ENCODE measurements at regions not wholly inside any gene's neighbourhood (a gene's known extent, or its start where the extent isn't known, plus 50 kb on each side); places are given as distances from the start of the nearest gene placed in this dataset.
"Not testable (repeated sequence)": the region's sequence is repeated elsewhere in the genome, so short reads cannot be mapped to it uniquely, and the experiment has no call there.

DNA sequence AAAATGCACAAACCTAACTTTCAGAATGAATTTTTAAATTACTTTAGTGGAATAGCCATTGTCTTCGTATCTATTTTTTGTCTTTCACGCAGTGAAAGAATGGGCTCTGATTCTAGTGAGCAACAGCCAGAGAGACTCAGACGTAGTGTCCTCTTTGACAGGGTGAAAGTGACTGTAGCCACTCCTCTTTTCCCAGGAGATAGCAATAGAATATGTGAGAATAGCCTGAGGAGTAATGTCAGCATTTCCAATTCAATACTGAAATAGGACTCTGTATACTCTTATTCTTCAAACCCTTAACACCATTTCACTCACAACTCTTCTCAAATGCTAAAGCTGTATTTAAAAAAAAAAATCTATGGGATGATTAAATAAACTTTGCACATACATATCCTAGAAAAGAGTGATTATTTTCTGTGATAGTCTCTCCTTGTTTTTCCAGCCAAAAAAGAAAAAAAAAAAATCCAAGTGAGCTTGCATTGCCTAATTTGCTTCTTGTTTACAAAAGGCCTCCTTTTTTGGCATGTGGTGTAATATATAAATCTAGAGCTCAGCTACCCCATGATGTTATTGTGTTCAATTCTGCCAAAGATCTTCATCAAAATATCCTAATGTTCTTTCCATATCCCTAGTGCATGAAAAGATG, 626.1 kb upstream of the SLITRK6 start:
- no peak for DNase-seq (ENCODE audit: low read depth)

DNA sequence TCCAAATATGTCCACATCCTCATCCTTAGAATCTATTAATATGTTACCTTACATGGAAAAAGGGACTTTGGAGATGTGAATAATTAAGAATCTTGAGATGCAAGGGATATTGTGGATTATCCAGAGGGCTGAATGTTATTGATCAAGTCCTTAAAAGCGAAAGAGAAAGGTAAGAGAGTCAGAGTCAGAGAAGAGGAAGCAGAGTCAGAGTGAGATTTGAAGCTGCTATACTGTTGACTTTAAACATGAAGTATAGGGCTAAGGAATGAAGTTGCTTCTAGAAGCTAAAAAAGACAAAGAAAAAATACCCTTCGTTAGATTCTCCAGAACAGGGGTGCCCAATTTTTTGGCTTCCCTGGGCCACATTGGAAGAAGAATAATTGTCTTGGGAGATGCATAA, 627.2 kb upstream of the SLITRK6 start:
- DNase-seq (ENCODE audit: low read depth), result no peak

DNA sequence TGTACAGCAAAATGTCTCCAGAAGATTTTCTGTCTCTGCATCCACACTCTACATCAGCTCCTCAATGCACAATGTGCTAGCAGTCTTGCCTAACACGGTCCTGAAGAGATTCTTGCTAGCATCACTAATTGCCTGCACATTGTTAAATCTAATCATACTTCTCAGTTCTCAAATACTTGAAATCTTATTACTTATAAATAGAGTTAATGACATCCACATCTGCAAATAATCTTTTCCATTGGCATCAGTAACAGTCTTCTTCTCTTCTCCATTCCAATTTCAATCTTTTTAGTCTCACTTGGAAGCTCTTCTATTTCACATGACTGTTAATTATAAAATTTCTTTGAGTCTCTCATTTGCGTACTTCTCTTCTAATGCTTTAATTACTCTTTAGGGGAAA, 630.5 kb upstream of the SLITRK6 start:
- no peak for DNase-seq (ENCODE audit: low read depth)

DNA sequence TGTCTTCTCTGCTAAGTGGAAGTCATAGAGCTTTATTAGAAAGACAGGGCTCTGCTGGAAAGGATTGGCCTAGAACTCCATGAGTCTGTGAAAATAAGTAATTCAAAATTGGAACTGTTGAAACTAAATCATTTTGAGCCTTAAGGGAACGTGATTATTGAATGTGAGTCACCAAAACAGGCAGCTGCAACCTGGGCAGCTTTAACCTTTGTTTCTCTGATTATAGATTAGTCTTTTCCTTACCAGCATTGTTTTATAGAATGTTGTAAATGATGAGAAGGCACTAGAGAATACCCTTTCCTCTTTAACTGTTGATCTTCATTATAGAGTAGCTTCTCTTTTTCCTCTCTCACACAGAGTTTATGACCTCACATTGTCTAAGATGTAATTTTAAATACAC, 638.8 kb upstream of the SLITRK6 start:
- no peak for DNase-seq (ENCODE audit: low read depth)

DNA sequence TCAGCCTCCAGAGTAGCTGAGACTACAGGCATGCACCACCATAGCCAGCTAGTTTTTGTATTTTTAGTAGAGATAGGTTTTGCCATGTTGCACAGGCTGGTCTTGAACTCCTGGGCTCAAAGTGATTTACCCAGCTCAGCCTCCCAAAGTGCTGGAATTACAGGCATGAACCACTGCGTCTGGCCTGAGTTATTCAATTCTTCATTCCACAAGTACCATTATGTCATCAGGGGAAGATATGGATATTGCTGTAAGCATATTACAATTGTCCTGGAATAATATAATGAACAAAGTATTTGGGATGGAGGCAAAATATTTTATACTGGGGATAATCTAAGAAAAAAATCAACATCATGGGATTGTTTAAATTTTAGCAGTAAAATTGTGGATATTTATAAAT, 646.0 kb upstream of the SLITRK6 start:
- no peak for DNase-seq (ENCODE audit: low read depth)

DNA sequence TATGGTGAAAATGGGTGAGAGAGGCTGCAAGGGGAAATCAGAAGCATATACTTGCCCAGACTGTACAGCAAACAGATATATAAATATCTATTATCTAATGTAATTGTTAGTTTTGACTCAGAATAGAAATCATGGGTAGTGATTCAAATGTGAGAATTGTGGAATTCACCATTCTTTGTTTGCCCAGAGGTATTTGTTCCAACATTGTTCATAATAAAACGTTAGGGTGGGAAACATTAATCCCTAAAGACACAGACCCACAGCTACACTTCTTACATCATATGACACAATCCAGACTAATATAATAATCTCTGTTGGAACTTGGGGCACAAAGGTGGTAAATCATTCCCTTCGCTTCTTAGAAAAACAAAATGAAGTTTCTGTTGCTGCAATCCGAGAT, 646.5 kb upstream of the SLITRK6 start:
- DNase-seq (ENCODE audit: low read depth), result no peak

DNA sequence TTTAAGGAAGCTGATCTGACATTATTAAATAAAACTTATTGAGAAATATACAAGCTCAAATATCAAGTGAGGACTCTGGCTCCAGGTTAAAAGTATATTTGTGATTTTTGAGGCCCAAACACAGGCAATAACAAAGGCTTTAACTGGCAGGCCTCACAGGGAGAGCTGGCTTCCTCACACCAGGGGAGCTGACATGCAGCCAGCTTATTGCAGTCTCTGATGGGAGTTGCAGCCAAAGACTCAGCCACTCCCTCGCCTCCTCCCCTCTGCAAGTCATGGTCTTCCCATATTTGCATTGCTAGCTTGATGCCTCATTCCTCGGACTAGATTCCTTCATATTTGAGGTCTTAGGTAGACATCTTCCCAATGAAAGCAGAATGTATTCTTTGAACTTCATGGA, 647.1 kb upstream of the SLITRK6 start:
- no peak for DNase-seq (ENCODE audit: low read depth)

DNA sequence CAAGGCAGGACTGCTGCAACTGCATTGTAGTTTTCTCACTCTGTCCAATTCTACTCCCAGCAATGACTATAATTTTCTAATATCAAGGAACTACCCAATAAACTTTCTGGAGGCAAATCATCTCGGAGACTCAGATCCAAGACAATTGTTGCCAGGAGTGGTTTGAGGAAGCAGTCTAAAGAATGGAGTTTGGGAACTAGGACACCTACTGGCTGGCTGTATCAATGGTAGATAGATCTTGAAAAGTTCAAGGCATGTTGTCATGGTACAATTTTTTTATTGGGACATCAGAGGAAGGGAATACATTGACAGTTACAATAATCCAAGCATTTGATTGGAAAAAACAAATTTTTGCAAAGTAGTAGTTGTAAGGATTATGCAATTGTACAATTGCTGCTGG, 648.3 kb upstream of the SLITRK6 start:
- no peak for DNase-seq (ENCODE audit: low read depth)

DNA sequence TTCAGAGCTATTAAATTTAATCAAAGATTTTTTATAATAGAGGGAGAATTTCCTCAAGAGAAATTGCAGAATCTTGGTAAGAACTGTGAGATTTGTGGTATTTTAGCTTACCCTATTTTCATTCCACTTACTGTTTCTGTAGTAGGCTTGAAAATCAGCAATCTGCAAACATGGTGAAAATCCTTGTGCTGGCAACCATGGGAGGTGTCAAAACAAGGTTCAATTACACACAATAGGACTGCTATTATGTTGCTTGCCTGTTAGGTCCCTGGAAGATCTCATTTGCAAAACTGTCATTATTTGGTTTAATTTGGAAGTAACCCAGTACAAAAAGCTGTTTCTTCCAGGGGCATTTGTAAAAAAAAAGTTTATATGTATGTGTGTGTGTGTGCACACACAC, 662.8 kb upstream of the SLITRK6 start:
- no peak for DNase-seq (ENCODE audit: low read depth)

DNA sequence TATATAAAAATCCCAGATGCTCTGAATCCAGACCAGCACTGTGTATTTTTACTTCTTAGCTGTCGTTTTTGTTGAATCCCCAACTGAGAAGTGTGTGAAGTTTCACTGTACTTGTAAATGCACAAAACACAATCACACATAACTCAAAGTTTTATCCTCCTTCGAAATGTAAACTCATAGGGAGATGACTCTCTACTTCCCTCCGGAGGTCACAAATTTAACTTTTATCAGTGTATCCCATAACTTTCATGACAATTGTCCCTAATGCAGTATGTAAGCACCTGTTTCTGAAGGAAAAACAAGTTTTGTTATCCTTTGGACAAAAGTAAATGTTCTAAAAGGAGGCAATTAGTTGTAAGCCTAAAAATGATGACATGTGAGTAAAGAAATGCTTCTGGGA, 665.0 kb upstream of the SLITRK6 start:
- DNase-seq (ENCODE audit: low read depth), result no peak

DNA sequence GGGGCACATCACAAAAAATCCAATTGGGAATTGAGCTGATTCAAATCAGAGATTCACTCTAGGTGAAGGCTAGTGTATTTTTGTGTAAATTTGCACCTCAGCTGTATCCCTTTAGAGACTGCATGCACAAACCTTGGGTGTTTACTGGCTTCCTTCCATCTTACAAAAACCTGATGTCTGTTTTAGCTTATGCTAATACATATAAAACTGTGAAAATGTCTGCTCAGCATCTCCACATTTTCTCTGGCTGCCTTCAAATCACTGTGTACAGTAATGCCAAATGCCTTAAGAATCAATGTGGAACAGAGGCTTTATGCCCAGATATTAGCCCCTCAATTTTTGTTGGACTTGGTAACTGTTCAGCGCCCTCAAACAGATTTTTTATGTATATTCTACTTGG, 675.8 kb upstream of the SLITRK6 start:
- no peak for DNase-seq (ENCODE audit: low read depth)

DNA sequence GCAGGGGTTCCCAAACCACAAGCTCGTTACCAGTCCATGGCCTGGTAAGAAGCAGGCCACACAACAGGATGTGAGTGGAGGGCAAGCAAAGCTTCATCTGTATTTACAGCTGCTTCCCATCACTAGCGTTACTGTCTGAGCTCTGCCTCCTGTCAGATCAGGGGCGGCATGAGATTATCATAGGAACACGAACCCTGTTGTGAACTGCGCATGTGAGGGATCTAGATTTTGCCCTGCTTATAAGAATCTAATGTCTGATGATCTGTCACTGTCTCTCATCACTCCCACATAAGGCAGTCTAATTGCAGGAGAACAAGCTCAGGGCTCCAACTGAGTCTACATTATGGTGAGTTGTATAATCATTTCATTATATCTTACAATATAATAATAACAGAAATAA, 677.4 kb upstream of the SLITRK6 start:
- no peak for DNase-seq (ENCODE audit: low read depth)

DNA sequence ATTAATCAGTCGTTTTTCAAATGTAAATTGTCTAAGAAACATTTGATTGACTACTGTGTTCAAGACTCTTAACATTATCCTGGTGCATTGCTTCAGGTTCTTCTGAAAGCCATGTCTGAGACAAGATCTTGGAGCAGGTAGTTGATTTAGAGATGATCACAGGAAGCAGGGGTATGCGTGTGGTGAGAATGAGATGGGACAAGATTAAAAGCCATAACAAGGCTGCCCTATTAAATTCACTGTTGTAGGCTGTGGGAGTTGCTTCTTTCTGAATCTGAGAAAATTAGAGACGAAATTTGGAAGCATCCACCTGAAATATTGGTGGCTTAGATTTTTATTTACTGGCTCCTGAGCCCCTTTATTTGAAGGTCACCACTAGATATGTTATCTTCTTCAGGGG, 687.4 kb upstream of the SLITRK6 start:
- no peak for DNase-seq (ENCODE audit: low read depth)

DNA sequence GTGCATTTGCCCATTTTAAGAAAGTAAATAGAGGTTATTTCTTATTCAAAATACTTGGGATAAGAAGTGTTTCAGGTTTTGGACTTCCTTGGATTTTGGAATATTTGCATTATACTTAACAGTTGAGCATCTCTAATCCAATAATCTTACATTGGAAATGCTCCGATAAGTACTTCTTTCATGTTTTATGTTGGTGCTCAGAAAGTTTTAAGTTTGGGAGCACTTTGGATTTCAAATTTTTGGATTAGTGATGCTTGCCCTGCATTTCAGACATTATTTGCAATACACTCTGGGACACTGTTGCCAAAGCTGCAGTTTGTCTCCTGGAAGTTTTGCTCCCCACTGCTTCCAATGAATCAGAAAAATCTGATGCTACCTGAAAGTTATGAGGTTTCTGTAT, 691.9 kb upstream of the SLITRK6 start:
- no peak for DNase-seq (ENCODE audit: low read depth)

DNA sequence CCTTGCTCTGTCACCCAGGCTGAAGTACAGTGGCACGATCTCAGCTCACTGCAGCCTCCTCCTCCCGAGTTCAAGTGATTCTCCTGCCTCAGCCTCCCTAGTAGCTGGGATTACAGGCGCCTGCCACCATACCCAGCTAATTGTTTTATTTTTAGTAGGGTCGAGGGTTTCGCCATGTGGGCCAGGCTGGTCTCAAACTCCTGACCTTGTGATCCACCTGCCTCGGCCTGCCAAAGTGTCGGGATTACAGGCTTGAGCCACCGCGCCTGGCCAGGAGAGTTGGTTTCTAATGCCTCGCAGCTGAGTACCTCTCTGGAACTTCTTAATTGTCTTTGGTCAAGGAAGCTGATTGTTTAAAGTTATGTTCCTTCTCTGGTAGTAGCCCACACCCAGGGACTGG, 702.7 kb upstream of the SLITRK6 start:
- not testable (repeated sequence) for DNase-seq (ENCODE audit: low read depth)

DNA sequence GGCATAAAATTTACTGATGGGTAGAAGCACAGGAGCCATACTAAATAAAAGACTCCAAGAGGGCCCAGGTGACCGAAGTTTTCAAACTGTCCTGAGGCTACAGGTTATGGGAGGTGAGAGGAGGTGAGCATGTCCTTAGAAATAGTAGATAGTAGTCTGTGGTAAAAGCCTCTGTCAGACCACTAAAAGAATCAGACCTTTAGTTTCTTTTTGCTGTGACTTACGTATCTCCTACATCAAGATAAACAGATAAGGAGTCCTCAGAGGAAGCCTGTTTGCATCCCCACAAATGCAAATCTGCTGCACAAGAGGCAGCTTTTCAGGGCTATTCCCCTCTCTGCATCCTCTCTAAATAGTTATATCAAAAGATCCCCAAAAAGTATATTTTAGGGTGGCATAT, 711.6 kb upstream of the SLITRK6 start:
- no peak for DNase-seq (ENCODE audit: low read depth)

DNA sequence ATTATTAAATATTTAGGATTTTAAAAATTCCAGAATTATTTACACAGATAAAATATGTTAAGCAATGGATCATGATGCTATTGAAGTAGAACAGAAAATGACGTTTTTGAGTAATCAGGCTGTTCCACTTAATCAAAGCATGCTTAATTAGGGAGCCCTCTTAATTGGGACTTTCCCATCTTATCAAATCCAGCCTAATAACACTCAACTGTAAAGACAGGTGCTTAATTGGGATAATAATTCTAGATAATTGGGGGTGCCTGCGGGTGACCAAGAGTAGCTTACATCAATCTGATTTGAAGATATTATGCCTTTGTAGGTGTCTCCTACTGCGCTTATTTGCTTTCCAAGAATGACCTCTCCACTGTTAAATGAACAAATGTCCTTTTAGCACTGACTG, 742.2 kb upstream of the SLITRK6 start:
- no peak for DNase-seq (ENCODE audit: low read depth)

DNA sequence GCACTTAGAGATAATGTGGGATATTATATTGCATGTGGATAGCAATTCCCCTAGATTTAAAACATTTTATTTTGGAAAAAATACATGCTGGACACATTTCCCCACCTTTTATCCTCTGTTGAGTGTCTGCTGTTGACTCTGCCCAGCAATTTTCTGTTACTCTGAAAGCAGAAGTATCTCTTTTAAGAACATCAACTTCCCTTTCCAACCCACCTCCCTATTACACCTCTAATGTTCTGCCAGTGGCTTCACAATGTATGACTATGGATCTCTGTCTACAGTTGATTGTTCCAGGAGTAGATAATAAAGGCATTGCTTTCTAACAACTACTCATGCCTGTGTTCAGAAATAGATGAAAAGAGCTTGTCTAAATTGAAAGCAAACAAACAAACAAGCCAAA, 754.8 kb upstream of the SLITRK6 start:
- DNase-seq (ENCODE audit: low read depth), result no peak

DNA sequence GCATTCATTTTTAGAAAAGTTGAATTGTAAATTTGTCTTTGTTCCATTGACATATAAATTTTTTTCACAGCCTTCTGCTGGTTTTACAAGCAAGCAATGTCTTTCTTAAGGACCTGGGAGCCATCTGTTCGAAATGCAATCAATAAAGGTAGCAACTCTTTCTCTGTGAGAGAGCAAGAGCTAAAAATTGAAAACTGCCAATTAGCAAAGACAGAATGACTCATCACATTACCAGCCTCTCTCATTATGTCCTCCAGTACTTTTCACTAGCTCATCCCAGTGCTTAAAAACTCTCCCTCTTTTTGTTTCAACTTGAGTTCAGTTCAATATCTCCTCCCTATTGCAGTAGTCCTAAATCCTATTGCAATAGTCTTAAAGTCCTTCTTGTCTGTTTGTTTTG, 760.7 kb upstream of the SLITRK6 start:
- no peak for DNase-seq (ENCODE audit: low read depth)

DNA sequence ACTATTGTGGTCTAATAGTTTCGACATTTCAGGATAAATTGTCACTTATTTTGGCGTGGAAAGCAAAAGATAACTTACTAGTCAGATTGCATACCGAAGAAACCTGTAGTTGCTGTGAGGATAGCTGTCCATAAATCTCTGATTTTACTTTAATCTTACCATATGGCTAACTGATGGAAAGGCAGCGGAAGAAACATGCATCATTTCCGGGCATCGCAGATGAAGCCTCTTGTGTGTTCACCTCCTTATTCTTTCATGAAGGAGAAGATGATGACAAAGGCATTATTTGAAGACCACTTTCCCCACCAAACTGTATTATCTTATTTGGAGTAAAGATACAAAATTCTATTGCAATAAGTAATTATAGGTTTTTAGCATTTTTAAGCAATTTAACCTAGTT, 763.6 kb upstream of the SLITRK6 start:
- no peak for DNase-seq (ENCODE audit: low read depth)

DNA sequence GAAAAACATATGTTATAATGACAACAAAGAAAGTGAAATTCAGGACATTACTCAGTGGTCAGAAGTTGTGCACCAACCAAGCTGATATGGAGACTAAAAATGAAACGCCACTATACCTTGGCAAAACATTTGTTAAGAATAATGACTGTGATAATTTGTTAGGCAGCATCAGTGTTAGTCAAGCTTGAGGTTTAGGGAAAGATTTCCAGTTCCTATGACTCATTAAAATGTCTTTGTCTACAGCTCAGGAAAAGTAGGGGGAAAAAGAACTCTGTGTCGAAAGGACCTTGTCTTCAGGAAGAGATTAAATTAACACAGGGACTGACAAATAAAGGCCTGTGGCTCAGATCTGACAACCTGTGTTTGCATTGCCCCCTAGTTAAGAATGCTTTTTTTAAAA, 764.1 kb upstream of the SLITRK6 start:
- no peak for DNase-seq (ENCODE audit: low read depth)

DNA sequence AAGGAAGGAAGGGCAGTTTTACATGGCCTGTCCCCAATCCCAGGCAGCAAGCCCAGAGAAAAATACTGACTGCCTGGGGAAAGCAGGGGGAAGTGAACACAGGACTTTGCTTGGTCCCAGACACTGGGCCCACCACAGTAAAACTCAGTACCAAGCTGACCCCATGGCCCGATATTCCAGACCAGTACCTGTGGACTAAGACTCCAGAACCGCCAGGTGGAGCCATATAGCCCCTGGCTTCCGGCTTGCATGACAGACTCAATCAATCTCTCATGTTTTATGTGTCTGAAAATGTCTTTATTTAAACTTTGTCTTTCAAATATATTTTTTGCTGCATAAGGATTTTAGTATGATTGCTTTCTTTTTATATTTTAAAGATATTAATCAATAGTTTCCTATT, 767.9 kb upstream of the SLITRK6 start:
- no peak for DNase-seq (ENCODE audit: low read depth)

DNA sequence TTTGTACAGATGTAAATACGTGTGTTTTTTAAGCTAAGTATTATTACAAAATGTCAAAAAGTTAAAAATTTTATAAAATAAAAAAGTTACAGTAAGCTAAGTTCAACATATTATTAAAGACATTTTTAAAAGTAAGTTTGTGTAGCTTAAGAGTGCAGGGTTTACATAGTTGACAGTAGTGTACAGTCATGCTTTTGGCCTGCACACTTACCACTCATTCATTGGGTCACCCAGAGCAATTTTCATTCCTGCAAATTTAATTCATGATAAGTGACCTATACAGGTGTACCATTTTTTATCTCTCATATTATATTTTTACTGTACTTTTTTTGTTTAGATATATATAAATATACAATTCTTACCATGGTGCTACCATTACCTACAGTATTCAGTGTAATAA, 769.9 kb upstream of the SLITRK6 start:
- DNase-seq (ENCODE audit: low read depth), result no peak

DNA sequence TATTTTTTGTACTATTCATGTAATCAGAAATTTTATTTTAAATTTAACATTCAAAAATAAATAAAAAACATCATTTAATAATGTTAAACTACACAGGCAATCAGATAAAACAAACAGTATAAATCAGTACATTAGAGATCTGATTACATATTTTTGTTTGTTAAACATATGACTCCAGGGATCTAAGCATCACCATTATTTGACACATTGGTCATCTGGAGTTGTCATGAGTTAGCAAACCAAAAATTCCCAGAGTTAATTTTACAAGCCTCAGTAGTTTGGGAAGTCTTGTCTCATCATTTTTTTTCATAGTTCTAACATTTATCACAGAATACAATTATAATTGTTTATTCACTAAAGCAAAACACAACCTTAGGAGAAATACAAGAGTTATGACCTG, 770.8 kb upstream of the SLITRK6 start:
- DNase-seq (ENCODE audit: low read depth), result no peak

DNA sequence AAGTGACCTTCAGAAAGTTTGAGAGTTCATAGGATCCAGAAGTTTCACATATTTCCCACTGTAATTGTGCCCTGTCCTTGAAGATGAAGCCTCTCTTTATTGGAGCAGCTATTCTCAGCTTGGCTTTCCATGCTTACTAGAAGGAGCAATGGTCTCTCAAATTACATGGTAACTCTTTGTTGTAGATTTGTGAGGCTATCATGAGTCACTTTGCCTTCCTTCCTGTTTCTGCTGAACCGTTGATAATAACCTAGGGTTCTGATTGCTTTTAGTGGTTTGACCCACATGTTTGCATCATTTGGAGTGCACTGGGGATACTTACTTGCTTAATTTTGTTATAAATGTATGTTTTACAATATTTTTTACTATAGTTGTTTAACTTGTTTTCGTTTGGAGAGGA, 772.9 kb upstream of the SLITRK6 start:
- DNase-seq (ENCODE audit: low read depth), result no peak
